Coronary artery (tissue), 2 donors: ENCODE measurements at regions not wholly inside any gene's neighbourhood (a gene's known extent, or its start where the extent isn't known, plus 50 kb on each side); places are given as distances from the start of the nearest gene placed in this dataset.

Experiments
- DNase-seq: peaks from one replicate; pipeline ENCODE4 v3.0.0-alpha.2; 2017; ENCODE audit warnings: low spot score
- H3K27ac ChIP-seq, 2 donors: fragments of 200-600 bp; sonication (generic); one replicate each; pipeline ENCODE4 v1.5.1; 2016 to 2019
- H3K4me3 ChIP-seq: fragments of 200-600 bp; sonication (generic); 2 replicates; pipeline ENCODE4 v1.5.1; 2016; ENCODE audit warnings: mild to moderate bottlenecking, moderate library complexity
- TF ChIP-seq, protein P1 (sequence below): fragments of 200-600 bp; sonication (generic); IDR thresholded peaks from one replicate; pipeline ENCODE4 v1.5.1; 2019; ENCODE audit warnings: antibody characterized with exemption

DNA sequence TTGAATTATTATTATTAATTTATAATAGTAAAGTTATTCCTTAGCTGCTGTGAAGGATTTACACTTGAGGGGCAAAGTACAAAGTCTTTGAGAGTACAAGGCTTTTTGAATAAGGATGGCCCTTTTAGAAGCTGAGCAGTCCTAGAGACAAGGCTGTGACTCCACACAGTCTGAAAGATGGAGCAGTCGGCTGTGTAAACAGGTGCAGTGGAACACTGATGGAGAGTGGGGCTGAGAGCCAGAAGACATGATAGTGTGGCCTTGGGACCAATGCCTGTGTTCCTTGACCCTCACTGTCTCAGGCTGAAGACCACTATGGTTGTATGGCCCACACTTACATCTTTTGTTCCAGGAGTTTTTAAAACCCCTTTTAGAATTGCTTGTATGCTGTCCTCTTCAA, 311.2 kb upstream of the PHF14 start:
- H3K27ac ChIP-seq: no peak overlapping the region
- no peak for DNase-seq
- TF ChIP-seq, protein P1, sequence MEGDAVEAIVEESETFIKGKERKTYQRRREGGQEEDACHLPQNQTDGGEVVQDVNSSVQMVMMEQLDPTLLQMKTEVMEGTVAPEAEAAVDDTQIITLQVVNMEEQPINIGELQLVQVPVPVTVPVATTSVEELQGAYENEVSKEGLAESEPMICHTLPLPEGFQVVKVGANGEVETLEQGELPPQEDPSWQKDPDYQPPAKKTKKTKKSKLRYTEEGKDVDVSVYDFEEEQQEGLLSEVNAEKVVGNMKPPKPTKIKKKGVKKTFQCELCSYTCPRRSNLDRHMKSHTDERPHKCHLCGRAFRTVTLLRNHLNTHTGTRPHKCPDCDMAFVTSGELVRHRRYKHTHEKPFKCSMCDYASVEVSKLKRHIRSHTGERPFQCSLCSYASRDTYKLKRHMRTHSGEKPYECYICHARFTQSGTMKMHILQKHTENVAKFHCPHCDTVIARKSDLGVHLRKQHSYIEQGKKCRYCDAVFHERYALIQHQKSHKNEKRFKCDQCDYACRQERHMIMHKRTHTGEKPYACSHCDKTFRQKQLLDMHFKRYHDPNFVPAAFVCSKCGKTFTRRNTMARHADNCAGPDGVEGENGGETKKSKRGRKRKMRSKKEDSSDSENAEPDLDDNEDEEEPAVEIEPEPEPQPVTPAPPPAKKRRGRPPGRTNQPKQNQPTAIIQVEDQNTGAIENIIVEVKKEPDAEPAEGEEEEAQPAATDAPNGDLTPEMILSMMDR: no peak
- no peak overlapping the region for H3K4me3 ChIP-seq

DNA sequence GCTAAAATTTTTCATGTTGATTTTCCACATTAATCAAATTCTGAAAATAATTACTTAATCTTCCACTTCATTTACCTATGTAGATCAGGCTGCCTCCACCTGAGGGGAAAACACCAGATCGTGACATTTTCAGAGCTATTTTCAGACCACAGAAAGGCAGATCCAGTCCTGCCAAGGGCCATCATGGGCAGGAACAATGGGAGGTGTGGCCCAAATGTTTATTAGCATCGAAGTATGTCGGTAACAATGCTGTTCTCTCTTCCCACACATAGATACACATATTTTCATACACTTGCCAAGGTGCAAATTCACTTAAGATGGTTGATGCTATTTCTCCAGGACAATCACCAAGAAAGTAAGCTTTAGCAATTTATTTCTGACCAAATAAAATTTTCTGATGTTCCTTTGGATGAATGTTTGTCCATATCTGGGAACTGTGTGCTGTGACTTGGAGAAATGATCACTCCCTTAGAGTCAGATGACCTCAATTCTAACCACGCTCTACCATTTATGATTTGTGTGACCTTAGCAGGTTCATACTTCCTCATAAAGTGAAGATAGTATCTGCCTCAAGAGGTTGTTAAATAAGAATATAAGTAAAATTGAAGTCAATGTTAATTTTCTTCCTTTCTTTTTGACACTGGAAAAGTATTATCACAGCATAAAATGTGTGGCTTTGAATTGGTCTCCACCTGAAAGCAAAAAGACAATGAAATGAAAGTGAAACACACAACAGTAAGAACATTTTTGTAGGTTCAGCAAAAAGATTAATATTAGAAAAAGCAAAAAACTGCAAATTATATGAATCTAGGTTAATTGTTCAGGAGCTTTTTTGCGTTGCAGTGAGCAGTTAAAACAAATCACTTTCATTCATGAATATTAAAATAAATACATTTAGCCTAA, 310.4 kb upstream of the PHF14 start:
- TF ChIP-seq, protein P1: no peak
- H3K4me3 ChIP-seq: no peak overlapping the region

DNA sequence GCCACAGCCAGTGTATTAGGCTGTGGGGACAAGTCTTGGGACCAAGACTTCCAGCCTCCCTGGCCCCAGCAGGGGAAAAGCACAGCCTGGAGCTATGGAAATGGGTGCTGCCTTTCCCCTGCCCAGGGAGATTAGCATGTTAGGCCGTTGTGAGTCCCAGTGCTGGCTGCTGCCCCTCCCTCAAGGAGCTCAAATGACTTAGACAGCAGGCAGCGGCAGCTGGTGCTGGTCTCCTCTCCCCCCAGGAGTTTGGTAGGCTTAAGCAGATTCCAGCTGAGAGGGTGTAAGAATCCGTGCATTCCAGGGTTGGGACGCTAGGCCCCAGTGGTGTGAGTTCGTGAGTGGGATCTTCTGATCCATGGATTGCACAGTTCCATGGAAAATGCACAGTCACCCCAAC, 301.5 kb upstream of the PHF14 start:
- DNase-seq: no peak
- TF ChIP-seq, protein P1: no peak
- no peak overlapping the region for H3K4me3 ChIP-seq
- H3K27ac ChIP-seq: no peak overlapping the region

More for the DNA sequence above, 310.4 kb upstream of the PHF14 start:
- no peak overlapping the region for H3K27ac ChIP-seq
- no peak for DNase-seq

DNA sequence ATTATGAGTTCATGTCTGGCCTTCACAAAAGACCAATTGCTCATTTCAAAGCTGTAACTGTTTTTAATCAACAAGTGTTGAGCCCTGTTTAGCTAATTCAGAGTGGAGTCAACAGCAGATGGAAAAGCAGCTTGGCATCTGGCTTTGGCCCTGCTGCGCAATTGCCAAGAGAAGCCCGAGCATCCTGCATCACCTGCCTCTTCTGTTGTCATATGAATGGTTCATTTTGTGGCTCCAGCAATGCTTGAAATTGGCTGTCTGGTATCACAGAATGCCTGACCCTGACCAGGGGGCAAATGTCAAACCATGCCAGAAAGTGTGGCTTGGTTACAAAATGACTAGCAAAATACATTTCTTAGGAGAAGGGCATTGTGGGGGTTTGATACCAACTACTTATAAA, 296.5 kb upstream of the PHF14 start:
- Histone ChIP-seq H3K4me3 (no peak overlapping the region), H3K27ac (no peak overlapping the region)
- TF ChIP-seq, protein P1: no peak
- no peak for DNase-seq

DNA sequence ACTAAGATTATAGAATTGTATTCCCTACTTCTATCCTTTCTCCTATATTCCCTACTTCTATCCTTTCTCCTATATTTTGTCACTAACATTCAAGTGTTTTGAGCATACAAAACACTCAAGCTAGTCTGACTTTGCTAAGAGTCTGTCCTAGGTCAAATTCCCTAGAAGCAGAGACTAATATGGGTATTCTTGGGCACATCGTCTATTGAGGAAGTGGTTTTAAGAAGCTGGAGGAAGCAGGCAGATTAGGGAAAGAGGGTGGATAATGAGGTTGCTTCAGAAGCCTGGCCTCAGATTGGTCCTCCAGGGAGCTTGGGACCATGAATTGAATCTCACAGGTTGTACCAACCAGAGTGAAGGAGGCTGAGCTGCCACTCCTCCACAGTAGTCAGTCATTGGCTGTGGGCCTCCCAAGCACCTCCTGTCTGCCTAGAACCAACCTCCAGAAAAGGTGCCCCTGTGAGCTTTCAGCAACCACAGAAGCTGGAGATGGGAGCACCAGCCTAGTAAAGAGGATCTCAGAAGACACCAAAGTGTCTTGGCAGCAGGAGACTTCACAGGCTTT, 295.9 kb upstream of the PHF14 start:
- no peak for DNase-seq
- Histone ChIP-seq H3K27ac (no peak overlapping the region), H3K4me3 (no peak overlapping the region)
- TF ChIP-seq, protein P1: no peak

DNA sequence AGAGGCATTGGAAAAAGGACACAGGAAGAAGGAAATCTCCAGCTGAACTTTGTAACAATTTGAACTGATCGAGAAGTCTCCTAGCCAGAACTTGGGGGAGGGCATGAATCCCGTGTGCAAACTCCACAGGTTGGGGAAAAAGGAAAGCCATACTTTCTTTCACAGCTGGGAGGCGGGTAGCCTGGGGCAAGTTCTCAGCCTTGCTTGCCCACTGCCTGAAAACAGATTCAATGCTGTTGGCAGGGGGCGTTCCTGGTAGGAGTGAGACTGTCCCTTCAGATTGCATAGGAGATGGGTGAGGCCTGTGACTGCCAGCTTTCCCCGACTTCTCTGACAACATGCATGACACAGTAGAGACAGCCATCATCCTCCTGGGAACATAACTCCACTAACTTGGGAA, 289.1 kb upstream of the PHF14 start:
- H3K27ac ChIP-seq: no peak overlapping the region
- no peak overlapping the region for H3K4me3 ChIP-seq
- no peak for DNase-seq
- TF ChIP-seq, protein P1: no peak

DNA sequence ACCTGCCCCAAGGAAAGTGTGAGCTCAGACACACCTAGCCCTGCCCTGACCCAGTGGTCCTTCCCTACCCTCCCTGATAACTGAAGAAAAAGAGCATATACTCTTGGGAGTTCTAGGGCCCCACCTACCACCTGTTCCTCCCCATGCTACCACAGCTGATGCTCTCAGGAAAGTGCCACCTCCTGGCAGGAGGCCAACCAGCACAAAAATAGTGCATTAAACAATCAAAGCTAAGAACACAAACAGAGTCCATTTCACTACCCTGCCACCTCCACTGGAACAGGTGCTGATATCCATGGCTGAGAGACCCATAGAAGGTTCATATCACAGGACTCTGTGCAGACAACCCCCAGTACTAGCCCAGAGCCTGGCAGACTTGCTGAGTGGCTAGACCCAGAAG, 288.6 kb upstream of the PHF14 start:
- no peak for DNase-seq
- TF ChIP-seq, protein P1: no peak

More for the DNA sequence above, 288.6 kb upstream of the PHF14 start:
- Histone ChIP-seq H3K27ac (no peak overlapping the region), H3K4me3 (no peak overlapping the region)
